ENCODE measurements at regions not wholly inside any gene's neighbourhood (a gene's known extent, or its start where the extent isn't known, plus 50 kb on each side); places are given as distances from the start of the nearest gene placed in this dataset.
"Not testable (repeated sequence)": the region's sequence is repeated elsewhere in the genome, so short reads cannot be mapped to it uniquely, and the experiment has no call there.

DNA sequence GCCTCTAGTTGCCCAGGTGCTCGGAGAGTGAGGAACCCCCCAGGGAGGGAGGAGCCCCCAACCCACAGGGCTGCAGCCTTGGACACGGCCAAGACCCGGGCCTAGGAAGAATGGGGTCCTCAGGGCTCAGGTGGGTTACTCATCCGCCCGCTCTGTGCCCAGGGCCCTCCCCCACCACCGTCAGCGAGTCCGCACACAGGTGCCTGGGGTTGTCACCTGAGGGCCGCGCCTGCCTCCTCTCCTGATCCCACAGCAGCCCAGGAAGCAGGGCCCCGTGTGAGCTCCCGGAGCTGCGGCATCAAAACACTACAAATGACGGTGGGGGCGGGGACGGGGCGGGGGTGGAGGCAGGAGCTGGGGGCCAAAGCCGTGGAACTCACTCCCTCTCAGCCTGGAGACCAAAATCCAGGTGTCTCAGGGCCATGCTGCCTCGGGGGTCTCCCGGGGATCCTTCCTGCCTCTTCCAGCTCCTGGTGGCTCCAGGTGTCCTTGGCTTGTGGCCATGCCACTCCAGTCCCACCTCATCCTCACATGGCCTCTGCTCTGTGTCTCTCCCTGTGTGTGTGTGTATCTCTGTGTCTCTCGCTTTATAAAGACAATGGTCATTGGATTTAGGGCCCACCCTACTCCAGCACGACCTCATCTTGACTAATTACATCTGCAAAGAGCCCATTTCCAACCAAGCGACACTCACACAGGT lies 172.7 kb downstream of the NPIPB11 start:
- intact Hi-C loops (cut with micrococcal nuclease; ENCODE audit: unreplicated experiment); in situ Hi-C loops (cut with HindIII; ENCODE audit: extremely low pct_ligation_motif_present, low pct_unique_long_range_greater_than_20kb): not testable (repeated sequence)
- TF ChIP-seq, protein P1, sequence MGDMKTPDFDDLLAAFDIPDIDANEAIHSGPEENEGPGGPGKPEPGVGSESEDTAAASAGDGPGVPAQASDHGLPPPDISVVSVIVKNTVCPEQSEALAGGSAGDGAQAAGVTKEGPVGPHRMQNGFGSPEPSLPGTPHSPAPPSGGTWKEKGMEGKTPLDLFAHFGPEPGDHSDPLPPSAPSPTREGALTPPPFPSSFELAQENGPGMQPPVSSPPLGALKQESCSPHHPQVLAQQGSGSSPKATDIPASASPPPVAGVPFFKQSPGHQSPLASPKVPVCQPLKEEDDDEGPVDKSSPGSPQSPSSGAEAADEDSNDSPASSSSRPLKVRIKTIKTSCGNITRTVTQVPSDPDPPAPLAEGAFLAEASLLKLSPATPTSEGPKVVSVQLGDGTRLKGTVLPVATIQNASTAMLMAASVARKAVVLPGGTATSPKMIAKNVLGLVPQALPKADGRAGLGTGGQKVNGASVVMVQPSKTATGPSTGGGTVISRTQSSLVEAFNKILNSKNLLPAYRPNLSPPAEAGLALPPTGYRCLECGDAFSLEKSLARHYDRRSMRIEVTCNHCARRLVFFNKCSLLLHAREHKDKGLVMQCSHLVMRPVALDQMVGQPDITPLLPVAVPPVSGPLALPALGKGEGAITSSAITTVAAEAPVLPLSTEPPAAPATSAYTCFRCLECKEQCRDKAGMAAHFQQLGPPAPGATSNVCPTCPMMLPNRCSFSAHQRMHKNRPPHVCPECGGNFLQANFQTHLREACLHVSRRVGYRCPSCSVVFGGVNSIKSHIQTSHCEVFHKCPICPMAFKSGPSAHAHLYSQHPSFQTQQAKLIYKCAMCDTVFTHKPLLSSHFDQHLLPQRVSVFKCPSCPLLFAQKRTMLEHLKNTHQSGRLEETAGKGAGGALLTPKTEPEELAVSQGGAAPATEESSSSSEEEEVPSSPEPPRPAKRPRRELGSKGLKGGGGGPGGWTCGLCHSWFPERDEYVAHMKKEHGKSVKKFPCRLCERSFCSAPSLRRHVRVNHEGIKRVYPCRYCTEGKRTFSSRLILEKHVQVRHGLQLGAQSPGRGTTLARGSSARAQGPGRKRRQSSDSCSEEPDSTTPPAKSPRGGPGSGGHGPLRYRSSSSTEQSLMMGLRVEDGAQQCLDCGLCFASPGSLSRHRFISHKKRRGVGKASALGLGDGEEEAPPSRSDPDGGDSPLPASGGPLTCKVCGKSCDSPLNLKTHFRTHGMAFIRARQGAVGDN (CRISPR knock-in tag; IDR thresholded peaks at IDR 0.05) = 0 out of 2 replicates have a peak, but pooled peaks have one; percentile 2

More for the DNA sequence above, 172.7 kb downstream of the NPIPB11 start:
- BruUV-seq (replicated peaks); H3K27ac ChIP-seq (ENCODE audit: extremely low read length, insufficient read depth, low read length); H3K4me2 ChIP-seq (ENCODE audit: low read depth, low read length); DNase-seq (ENCODE audit: low spot score); ATAC-seq; H3K9ac ChIP-seq (ENCODE audit: insufficient read depth, low read depth, low read length); H3K36me3 ChIP-seq (replicated peaks in 1 of 2; ENCODE audit: control insufficient read depth in 1 of 2, insufficient read depth in 2 of 2, low read length in 2 of 2); FAIRE-seq; H3K9me3 ChIP-seq (ENCODE audit: low read length); CTCF ChIA-PET (ENCODE audit: low intra/inter-chr PET ratio, low total read pairs); H4K20me1 ChIP-seq (ENCODE audit: insufficient read depth, low read length); H3K4me3 ChIP-seq (replicated peaks in 1 of 3; ENCODE audit: insufficient read depth in 1 of 3, low read depth in 2 of 3, low read length in 3 of 3); H3K79me2 ChIP-seq (ENCODE audit: insufficient read depth, low read length); POLR2A ChIA-PET; H2AFZ ChIP-seq (ENCODE audit: low read length): not testable (repeated sequence)
- H3K27me3 ChIP-seq (ENCODE audit: control insufficient read depth in 1 of 2, insufficient read depth in 2 of 2, low read length in 2 of 2) = peaks cover 1 to 19% of the 10 kb centered on the region in 2 experiments; a peak in 3 of 5 replicates
- whole genome bisulfite sequencing (ENCODE audit: low lambda C conversion rate) = 69% methylated on average over 20 of the region's 23 CpGs
- H3K4me1 ChIP-seq (ENCODE audit: insufficient read depth, low read length) = peaks cover 39% of the 10 kb centered on the region

Measured in HepG2 (cell line).